ENCODE measurements at regions not wholly inside any gene's neighbourhood (a gene's known extent, or its start where the extent isn't known, plus 50 kb on each side); places are given as distances from the start of the nearest gene placed in this dataset.

DNA sequence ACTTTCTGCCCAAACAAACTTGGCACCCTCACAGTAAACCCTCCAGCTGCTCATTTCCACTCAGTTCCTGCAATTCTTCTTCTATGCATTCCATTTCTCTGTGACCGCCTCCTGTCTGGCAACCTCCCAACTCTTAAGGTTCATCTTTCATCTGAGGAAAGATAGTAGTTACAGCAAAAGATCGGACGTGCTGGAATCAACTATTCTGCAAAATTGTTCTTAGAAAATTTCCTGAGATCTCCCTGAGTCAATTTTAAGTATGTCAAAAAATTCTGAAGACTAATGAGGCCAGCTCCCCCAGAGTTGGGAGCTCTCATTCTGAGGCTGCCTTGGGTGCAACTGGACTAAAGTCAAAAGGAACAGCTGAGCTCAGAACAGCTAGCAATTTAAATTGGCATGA lies 1026.0 kb downstream of the ADGRL3 start:
- TF ChIP-seq, protein P1, sequence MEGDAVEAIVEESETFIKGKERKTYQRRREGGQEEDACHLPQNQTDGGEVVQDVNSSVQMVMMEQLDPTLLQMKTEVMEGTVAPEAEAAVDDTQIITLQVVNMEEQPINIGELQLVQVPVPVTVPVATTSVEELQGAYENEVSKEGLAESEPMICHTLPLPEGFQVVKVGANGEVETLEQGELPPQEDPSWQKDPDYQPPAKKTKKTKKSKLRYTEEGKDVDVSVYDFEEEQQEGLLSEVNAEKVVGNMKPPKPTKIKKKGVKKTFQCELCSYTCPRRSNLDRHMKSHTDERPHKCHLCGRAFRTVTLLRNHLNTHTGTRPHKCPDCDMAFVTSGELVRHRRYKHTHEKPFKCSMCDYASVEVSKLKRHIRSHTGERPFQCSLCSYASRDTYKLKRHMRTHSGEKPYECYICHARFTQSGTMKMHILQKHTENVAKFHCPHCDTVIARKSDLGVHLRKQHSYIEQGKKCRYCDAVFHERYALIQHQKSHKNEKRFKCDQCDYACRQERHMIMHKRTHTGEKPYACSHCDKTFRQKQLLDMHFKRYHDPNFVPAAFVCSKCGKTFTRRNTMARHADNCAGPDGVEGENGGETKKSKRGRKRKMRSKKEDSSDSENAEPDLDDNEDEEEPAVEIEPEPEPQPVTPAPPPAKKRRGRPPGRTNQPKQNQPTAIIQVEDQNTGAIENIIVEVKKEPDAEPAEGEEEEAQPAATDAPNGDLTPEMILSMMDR (conservative IDR thresholded peaks at IDR 0.05 in 1 of 2, IDR thresholded peaks at IDR 0.05 in 1 of 2; ENCODE audit: extremely low read depth in 1 of 2, insufficient read depth in 1 of 2, low read depth in 1 of 2, low read length in 2 of 2) = no peak
- TF ChIP-seq EZH2 (IDR thresholded peaks at IDR 0.05; ENCODE audit: borderline replicate concordance, low read length) = no peak
